Left lung (tissue), 4 donors: ENCODE measurements at regions not wholly inside any gene's neighbourhood (a gene's known extent, or its start where the extent isn't known, plus 50 kb on each side); places are given as distances from the start of the nearest gene placed in this dataset.

Experiments used
- ATAC-seq: fragments of 200-7000 bp; cut with Tn5 transposase; one replicate; pipeline ENCODE4 v1.9.1; 2020; ENCODE audit warnings: moderate library complexity
- DNase-seq, 4 donors: peaks; one replicate each; pipeline ENCODE4 v3.0.0-alpha.2; 2013 to 2020
- H3K27ac ChIP-seq, 2 donors: fragments of 200-600 bp; sonication (generic) in 1 of 2; one replicate each; pipeline versions ENCODE4 v1.5.0 to v1.8.0; 2020 to 2021
- H3K27me3 ChIP-seq, 2 donors: fragments of 200-600 bp; sonication (generic) in 1 of 2; one replicate each; pipeline versions ENCODE4 v1.5.0 to v1.8.0; 2020 to 2021
- H3K36me3 ChIP-seq, 2 donors: fragments of 200-600 bp; sonication (generic) in 1 of 2; one replicate each; pipeline versions ENCODE4 v1.5.0 to v1.8.0; 2020 to 2021
- H3K4me1 ChIP-seq, 2 donors: fragments of 200-600 bp; one replicate each; pipeline ENCODE4 v1.8.0; 2021
- H3K4me3 ChIP-seq, 2 donors: fragments of 200-600 bp; sonication (generic) in 1 of 2; one replicate each; pipeline versions ENCODE4 v1.5.0 to v1.8.0; 2020 to 2021; ENCODE audit warnings: mild to moderate bottlenecking in 1 of 2
- H3K9me3 ChIP-seq, 2 donors: fragments of 200-600 bp; sonication (generic) in 1 of 2; one replicate each; pipeline versions ENCODE4 v1.5.0 to v1.8.0; 2020 to 2021
- intact Hi-C, 2 donors: fragments of 100-400 bp; cut with DNase I; formaldehyde crosslinking; loops; one replicate each; pipeline versions ENCODE4 v1.11.2 to v1.14.2; 2022
- TF ChIP-seq, protein P1 (sequence below), 2 donors: fragments of 200-600 bp; sonication (generic) in 1 of 2; IDR thresholded peaks; one replicate each; pipeline versions ENCODE4 v1.5.0 to v1.8.0; 2021; ENCODE audit warnings: antibody characterized with exemption in 2 of 2
- donor health status: DM: no; HTN: yes; CAD: no.
- donor health status: DM: no; HTN: no; CAD: no.

DNA sequence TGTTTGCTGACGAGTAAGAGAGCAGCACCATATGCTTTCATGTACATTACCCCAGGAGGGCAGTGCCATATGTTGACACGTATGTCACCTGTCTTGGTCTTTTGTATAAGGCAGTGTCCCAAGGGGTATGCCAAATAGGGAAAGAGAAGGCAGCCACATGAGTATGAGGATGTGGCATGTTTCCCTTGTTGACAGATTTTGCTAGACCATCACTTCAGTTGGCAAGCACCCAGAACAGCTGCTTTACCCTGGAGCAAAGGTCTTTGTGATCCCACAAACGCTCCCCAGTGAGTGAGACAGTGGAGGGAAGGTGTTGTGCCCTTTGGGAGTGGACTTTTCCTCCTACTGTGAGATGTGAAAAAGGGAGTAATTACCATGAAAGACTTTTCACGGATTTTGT lies 350.1 kb downstream of the ETV1 start:
- intact Hi-C loops: no loop called here
- TF ChIP-seq, protein P1, sequence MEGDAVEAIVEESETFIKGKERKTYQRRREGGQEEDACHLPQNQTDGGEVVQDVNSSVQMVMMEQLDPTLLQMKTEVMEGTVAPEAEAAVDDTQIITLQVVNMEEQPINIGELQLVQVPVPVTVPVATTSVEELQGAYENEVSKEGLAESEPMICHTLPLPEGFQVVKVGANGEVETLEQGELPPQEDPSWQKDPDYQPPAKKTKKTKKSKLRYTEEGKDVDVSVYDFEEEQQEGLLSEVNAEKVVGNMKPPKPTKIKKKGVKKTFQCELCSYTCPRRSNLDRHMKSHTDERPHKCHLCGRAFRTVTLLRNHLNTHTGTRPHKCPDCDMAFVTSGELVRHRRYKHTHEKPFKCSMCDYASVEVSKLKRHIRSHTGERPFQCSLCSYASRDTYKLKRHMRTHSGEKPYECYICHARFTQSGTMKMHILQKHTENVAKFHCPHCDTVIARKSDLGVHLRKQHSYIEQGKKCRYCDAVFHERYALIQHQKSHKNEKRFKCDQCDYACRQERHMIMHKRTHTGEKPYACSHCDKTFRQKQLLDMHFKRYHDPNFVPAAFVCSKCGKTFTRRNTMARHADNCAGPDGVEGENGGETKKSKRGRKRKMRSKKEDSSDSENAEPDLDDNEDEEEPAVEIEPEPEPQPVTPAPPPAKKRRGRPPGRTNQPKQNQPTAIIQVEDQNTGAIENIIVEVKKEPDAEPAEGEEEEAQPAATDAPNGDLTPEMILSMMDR (IDR thresholded peaks at IDR 0.05): no peak

DNA sequence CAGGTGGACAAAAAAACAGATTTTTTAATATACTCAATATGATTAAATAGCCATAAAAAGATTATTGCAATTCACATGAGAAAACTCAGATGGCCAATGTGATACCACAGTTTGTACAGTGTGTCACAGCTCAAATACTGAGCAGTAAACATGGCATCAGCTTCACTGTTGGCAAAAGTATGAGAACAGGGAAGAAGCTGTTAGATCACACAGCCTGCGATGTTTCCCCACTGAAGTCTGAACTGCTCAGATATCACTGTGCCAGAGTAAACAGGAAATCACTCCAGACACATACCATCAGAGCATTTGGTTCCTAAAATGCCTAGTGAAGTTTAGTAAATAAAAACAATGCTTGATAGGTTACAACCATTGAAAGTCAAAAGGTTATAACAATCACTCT lies 347.8 kb downstream of the ETV1 start:
- Histone ChIP-seq H3K36me3 (no peaks in the 10 kb centered on the region), H3K27me3 (no peaks in the 10 kb centered on the region), H3K4me3 (no peak overlapping the region), H3K27ac (no peak overlapping the region), H3K4me1 (no peaks in the 10 kb centered on the region), H3K9me3 (no peaks in the 10 kb centered on the region)
- intact Hi-C loops: no loop called here
- DNase-seq (peak in 2 of 4 donors; percentile 35 to 39), ATAC-seq (no peak)
- TF ChIP-seq, protein P1 (IDR thresholded peaks at IDR 0.05): no peak

More for the DNA sequence above, 350.1 kb downstream of the ETV1 start:
- H3K9me3 ChIP-seq: no peaks in the 10 kb centered on the region
- peak in 2 of 4 donors; percentile 4 to 10 for DNase-seq
- no peaks in the 10 kb centered on the region for H3K4me1 ChIP-seq
- no peak overlapping the region for H3K27ac ChIP-seq
- no peak for ATAC-seq
- H3K27me3 ChIP-seq: no peaks in the 10 kb centered on the region
- H3K36me3 ChIP-seq: no peaks in the 10 kb centered on the region
- no peak overlapping the region for H3K4me3 ChIP-seq

DNA sequence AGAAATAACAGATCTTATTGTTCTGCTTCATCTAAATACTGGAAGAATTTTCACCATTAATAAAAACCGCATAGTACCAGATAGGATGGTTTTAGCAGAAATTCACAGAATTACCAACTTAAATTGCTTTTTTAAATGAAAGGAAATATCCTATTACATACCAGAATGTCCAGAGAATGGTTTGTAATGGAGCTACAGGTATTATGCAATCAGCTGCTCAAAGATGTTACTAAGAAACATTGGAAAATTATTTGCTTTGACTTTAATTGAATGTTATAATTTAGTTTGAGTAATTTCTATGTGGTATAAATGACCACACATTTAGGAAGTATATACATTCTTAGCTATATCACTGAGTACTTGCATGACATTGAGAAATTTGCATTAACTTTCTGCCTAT lies 338.3 kb downstream of the ETV1 start:
- no peak for ATAC-seq
- no peak for DNase-seq
- TF ChIP-seq, protein P1 (IDR thresholded peaks at IDR 0.05): no peak

DNA sequence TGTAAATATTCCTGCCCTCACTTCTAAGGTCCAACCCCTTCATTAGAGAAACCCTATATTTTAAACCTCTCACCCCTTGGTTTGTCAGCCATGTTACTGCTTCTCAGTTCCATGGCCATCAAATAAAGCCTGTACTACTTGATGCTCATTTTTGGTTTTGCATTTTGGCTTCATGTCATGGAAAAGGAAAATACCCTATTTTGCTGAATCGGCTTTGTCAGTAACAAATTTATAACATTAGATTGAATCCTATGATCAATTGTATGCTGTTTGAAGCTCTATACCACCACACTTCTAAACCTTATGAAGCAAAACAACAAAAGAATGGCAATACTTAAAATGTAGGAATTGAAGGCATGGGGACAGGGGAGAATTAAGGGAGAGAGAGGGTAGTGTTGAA lies 333.1 kb downstream of the ETV1 start:
- DNase-seq: no peak
- H3K36me3 ChIP-seq: no peaks in the 10 kb centered on the region
- no peak overlapping the region for H3K27ac ChIP-seq
- TF ChIP-seq, protein P1 (IDR thresholded peaks at IDR 0.05): no peak
- intact Hi-C loops: no loop called here
- no peak for ATAC-seq
- H3K4me1 ChIP-seq: no peaks in the 10 kb centered on the region
- peaks cover 0 to 20% of the 10 kb centered on the region in 2 donors for H3K9me3 ChIP-seq
- H3K27me3 ChIP-seq: no peaks in the 10 kb centered on the region
- H3K4me3 ChIP-seq: no peak overlapping the region

More for the DNA sequence above, 338.3 kb downstream of the ETV1 start:
- H3K27ac ChIP-seq: no peak overlapping the region
- H3K4me1 ChIP-seq: no peaks in the 10 kb centered on the region
- H3K4me3 ChIP-seq: no peak overlapping the region
- H3K27me3 ChIP-seq: no peaks in the 10 kb centered on the region
- intact Hi-C loops: no loop called here
- no peaks in the 10 kb centered on the region for H3K9me3 ChIP-seq
- no peaks in the 10 kb centered on the region for H3K36me3 ChIP-seq

DNA sequence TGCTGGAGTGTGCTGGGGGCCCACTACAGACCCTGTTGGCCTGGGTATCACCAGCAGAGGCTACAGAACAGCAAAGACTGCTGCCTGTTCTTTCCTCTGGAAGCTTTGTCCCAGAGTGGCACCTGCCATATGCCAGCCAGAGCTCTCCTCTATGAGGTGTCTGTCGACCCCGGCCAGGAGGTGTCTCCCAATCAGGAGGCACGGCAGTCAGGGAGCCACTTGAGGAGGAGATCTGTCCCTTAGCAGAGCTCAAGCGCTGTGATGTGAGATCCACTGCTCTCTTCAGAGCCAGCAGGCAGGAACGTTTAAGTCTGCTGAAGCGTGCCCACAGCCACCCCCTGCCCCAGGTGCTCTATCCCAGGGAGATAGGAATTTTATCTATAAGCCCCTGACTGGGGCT lies 316.2 kb downstream of the ETV1 start:
- Histone ChIP-seq H3K27ac (no peak overlapping the region), H3K36me3 (no peaks in the 10 kb centered on the region), H3K9me3 (peaks cover 0 to 14% of the 10 kb centered on the region in 2 donors), H3K4me3 (no peak overlapping the region), H3K4me1 (no peaks in the 10 kb centered on the region), H3K27me3 (no peaks in the 10 kb centered on the region)
- TF ChIP-seq, protein P1 (IDR thresholded peaks at IDR 0.05): no peak
- intact Hi-C loops: no loop called here
- DNase-seq (peak in 1 of 4 donors; percentile 8), ATAC-seq (no peak)
